Esophagus (tissue), 2 donors: ENCODE measurements at regions not wholly inside any gene's neighbourhood (a gene's known extent, or its start where the extent isn't known, plus 50 kb on each side); places are given as distances from the start of the nearest gene placed in this dataset.
"Not testable (repeated sequence)": the region's sequence is repeated elsewhere in the genome, so short reads cannot be mapped to it uniquely, and the experiment has no call there.

Experiments used
- H3K27ac ChIP-seq, 2 donors: one replicate each; pipeline ENCODE4 v1.5.1; 2013; ENCODE audit warnings: low read depth in 2 of 2, mild to moderate bottlenecking in 2 of 2, inconsistent platforms in 1 of 2, low read length in 1 of 2, moderate library complexity in 1 of 2
- H3K27me3 ChIP-seq, 2 donors: one replicate each; pipeline ENCODE4 v1.6.1; 2013; ENCODE audit warnings: low read length in 2 of 2, control low read depth in 1 of 2, mild to moderate bottlenecking in 1 of 2; ENCODE audit not compliant: insufficient read depth in 2 of 2, control insufficient read depth in 1 of 2
- H3K36me3 ChIP-seq, 2 donors: one replicate each; pipeline ENCODE4 v1.6.1; 2013; ENCODE audit warnings: low read length in 1 of 2; ENCODE audit not compliant: control insufficient read depth in 2 of 2, insufficient read depth in 2 of 2
- H3K4me1 ChIP-seq, 2 donors: one replicate each; pipeline ENCODE4 v1.6.1; 2013; ENCODE audit warnings: low read length in 1 of 2; ENCODE audit not compliant: control insufficient read depth in 2 of 2, insufficient read depth in 2 of 2
- H3K4me3 ChIP-seq, 2 donors: one replicate each; pipeline ENCODE4 v1.5.1; 2013; ENCODE audit warnings: low read length in 2 of 2, mild to moderate bottlenecking in 2 of 2, low read depth in 1 of 2, moderate library complexity in 1 of 2
- H3K9me3 ChIP-seq, 2 donors: one replicate each; pipeline ENCODE4 v1.6.1; 2013; ENCODE audit warnings: mild to moderate bottlenecking in 2 of 2, low read depth in 1 of 2, low read length in 1 of 2, moderate library complexity in 1 of 2; ENCODE audit not compliant: control insufficient read depth in 2 of 2, insufficient read depth in 1 of 2
- WGBS, 2 donors: extraction: QIAGEN DNeasy Blood & Tissue Kit; methylation state at CpG; one replicate each; pipeline ENCODE4 v1.1.7; 2013; 5-methylcytosine and 5-hydroxymethylcytosine counted together
- donor health status: healthy with polysubstance abuse.
- donor health status: Bipolar disorder and iron deficiency.

DNA sequence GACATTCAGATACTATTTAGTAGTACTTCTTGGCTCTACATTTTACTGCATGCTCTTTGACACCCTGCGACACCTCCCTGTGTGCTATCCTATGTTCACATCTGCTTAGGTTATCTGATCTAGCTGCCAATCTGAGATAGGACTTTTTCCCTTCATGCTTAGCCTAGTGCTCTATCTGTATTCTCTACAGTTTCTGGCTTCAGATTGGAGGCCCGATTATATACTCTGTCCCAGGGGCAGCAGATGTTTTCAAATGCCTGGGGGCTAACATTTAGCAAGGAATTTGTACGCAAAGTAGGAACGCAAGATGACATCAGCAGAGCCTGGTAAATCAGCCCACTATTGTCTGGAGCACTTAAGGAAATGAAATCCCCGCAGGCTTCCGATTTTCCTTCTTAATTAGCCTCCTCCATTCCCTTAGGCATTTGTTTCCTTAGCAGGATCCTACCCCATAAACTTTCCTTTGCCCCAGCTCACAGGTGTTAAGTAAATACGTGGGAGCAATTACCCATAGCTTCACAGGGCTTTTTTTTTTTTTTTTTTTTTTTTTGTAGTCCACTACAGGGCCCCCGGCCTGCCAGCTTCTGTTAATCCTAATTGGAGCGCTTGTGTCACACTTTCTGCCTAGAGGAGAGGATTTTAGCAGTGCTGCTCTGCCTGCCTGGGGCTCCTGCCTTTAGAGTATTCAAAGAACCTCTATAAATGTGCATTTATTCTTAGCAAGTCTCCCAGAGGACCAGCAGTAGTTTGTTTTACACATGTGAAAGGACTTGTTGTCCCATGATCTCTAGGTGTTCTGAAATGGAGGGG lies 61.1 kb upstream of the LPAR1 start:
- peaks cover 0 to 3% of the 10 kb centered on the region in 2 donors for H3K9me3 ChIP-seq
- 62 to 72% methylated on average over 9 of the region's 9 CpGs for WGBS, 2 donors
- no peak overlapping the region for H3K27ac ChIP-seq
- H3K4me3 ChIP-seq = no peak overlapping the region
- no peaks in the 10 kb centered on the region for H3K36me3 ChIP-seq
- no peaks in the 10 kb centered on the region for H3K4me1 ChIP-seq
- H3K27me3 ChIP-seq = no peaks in the 10 kb centered on the region

DNA sequence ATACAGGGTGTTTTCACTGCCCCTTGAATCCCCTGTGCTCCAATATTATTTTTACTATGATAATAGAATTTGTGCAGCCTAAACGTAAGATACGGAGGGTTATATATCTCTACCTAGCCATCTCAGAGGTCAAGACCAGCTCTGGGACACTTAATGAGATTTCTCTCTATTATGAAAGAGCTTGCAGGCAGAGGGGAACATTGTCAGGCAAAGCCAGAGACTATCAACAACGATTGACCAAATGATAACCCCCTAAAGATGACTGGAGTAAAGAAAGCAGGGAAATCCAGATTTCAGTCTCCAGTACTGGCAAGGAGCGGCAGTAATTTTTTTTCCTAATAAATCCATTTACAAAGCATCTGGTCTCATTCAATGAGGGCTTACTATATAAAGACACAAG lies 59.8 kb upstream of the LPAR1 start:
- H3K9me3 ChIP-seq = peaks cover 0 to 3% of the 10 kb centered on the region in 2 donors
- H3K27me3 ChIP-seq = no peaks in the 10 kb centered on the region
- H3K4me3 ChIP-seq = no peak overlapping the region
- H3K27ac ChIP-seq = no peak overlapping the region
- no peaks in the 10 kb centered on the region for H3K36me3 ChIP-seq
- 72 to 80% methylated on average over 4 of the region's 4 CpGs for WGBS, 2 donors
- no peaks in the 10 kb centered on the region for H3K4me1 ChIP-seq

DNA sequence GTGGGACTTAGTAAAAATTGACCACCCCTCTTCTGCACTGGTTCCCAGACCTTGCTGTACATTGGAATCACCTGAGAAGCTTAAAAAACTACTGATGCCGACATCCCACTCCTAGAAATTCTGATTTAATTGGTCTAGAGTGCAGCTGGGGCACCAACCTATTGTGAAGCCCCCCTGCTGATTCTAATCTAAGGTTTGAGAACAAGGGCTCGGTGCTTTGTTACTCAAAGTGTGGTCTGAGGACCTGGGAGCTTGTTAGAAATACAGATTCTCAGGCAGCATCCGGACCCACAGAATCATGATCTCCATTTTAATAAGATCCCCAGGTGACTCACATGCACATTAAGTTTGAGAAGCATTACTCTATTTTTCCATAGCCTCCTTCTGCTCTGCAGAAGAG lies 57.8 kb upstream of the LPAR1 start:
- Histone ChIP-seq H3K36me3 (no peaks in the 10 kb centered on the region), H3K4me3 (no peak overlapping the region), H3K9me3 (no peaks in the 10 kb centered on the region), H3K27me3 (no peaks in the 10 kb centered on the region), H3K4me1 (no peaks in the 10 kb centered on the region), H3K27ac (no peak overlapping the region)
- 79 to 83% methylated on average over 3 of the region's 3 CpGs for WGBS, 2 donors

DNA sequence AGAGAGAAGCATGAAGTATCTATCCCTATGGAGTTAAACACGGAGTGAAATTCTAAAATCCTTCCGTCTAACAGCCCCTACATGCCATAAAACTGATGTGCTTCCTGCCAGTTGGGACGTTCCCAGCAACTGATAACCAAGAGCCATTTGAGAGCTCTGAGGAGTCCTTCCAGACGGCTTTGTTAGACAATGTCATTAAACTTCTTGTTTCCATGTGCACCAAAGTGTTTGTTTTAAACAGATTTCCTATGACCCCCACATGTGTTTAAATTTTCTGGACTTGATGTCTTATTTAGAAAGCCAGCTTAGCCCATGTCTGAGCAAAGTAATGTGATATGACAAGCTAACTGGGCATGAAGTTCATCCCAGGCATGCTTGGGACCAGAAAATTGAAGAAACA lies 57.2 kb upstream of the LPAR1 start:
- Histone ChIP-seq H3K4me1 (no peaks in the 10 kb centered on the region), H3K27me3 (no peaks in the 10 kb centered on the region), H3K36me3 (no peaks in the 10 kb centered on the region), H3K4me3 (no peak overlapping the region), H3K9me3 (no peaks in the 10 kb centered on the region), H3K27ac (no peak overlapping the region)
- 40 to 51% methylated on average over 4 of the region's 4 CpGs for WGBS, 2 donors

DNA sequence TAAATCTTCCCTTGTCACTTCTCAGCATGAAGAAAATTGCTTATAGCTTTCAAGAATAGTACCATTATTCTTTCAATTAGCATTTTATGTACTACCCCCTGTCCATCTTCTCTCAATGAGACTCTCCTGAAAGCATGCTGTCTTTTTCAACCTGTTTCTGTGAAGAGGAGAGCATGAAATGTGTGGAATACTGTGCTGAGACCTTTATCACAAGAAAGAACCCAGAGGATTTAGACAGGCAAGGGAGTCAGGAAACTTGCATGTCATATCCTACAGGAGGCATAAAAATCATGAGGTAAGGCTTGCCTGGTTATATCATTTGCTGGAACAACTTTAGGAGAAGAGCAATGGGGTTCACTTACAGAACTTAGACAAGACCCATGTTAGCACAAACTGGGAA lies 56.7 kb upstream of the LPAR1 start:
- Histone ChIP-seq H3K9me3 (no peaks in the 10 kb centered on the region), H3K36me3 (no peaks in the 10 kb centered on the region), H3K4me1 (no peaks in the 10 kb centered on the region), H3K4me3 (no peak overlapping the region), H3K27ac (no peak overlapping the region), H3K27me3 (no peaks in the 10 kb centered on the region)

DNA sequence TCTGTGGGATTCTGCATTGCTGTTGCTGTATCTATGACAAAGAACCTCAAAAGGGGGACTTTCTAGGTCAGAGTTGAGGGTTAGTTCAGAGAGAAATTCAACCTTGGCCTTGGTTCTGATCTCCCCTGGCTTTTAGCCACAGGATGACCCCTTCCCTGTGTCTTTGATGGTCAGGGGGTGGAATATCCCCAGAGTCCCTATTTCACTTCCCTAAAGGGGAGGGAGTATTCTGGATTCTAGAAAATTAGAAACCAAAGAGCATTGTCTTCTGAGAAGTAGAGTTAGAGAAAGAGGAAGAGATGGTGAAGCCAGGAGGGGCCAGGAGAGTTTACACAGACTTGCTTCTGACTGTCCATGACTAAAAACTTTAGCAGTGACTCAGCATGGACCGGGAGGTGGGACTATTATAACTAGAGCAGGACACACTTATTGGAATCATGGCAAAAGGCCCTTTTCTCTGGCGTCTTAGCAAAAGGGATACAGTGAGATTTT lies 56.2 kb upstream of the LPAR1 start:
- Histone ChIP-seq H3K9me3 (no peaks in the 10 kb centered on the region), H3K27me3 (no peaks in the 10 kb centered on the region), H3K4me1 (no peaks in the 10 kb centered on the region), H3K27ac (no peak overlapping the region), H3K36me3 (no peaks in the 10 kb centered on the region), H3K4me3 (no peak overlapping the region)
- WGBS, 2 donors = 13 to 18% methylated on average over 2 of the region's 2 CpGs

DNA sequence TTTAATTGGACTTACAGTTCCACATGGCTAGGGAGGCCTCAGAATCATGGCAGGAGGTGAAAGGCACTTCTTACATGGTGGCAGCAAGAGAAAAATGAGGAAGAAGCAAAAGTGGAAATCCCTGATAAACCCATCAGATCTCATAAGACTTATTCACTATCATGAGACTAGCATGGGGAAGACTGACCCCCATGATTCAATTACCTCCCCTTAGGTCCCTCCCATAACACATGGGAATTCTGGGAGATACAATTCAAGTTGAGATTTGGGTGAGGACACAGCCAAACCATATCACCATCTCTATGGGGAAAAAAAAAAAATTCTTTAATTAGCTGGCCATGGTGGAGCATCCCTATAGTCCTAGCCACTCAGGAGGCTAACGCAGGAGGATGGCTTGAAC lies 53.9 kb upstream of the LPAR1 start:
- H3K36me3 ChIP-seq, H3K4me3 ChIP-seq, H3K9me3 ChIP-seq, H3K27ac ChIP-seq, H3K27me3 ChIP-seq, H3K4me1 ChIP-seq: not testable (repeated sequence)
- WGBS, 2 donors = 88 to 90% methylated on average over 1 of the region's 1 CpG
